GM12878 (cell line): ENCODE measurements at regions not wholly inside any gene's neighbourhood (a gene's known extent, or its start where the extent isn't known, plus 50 kb on each side); places are given as distances from the start of the nearest gene placed in this dataset.

ENCODE experiments used
- BHLHE40 ChIP-seq, 2 experiments: fragments of 450-650 bp in 1 of 2; IDR thresholded peaks; 2 replicates each; pipeline ENCODE4 v1.6.1; 2011 to 2017; ENCODE audit warnings: low read depth in 2 of 2, borderline replicate concordance in 1 of 2, improper control_type of control experiment in 1 of 2, low read length in 1 of 2, mild to moderate bottlenecking in 1 of 2
- CHD2 ChIP-seq: IDR thresholded peaks from 2 replicates; pipeline ENCODE4 v1.6.1; 2011; ENCODE audit warnings: low read depth, low read length, improper control_type of control experiment, borderline replicate concordance
- EP300 ChIP-seq, 2 experiments: fragments of 150-350 bp in 1 of 2; IDR thresholded peaks; 2 replicates each; pipeline ENCODE4 v1.6.1; 2011 to 2012; ENCODE audit warnings: low read depth in 2 of 2, low read length in 2 of 2, borderline replicate concordance in 1 of 2, improper control_type of control experiment in 1 of 2, inconsistent platforms in 1 of 2; ENCODE audit not compliant: control insufficient read depth in 1 of 2
- NR2C2 ChIP-seq: IDR thresholded peaks from 2 replicates; pipeline ENCODE4 v1.6.1; 2011; ENCODE audit warnings: borderline replicate concordance, low read depth; ENCODE audit not compliant: control insufficient read depth, insufficient read length
- NRF1 ChIP-seq: conservative IDR thresholded peaks from 2 replicates; pipeline ENCODE4 v1.6.1; 2011; ENCODE audit warnings: mild to moderate bottlenecking, low read depth, low read length, improper control_type of control experiment
- TCF12 ChIP-seq: IDR thresholded peaks from 2 replicates; pipeline ENCODE4 v1.6.1; 2011; ENCODE audit warnings: low read depth, mild to moderate bottlenecking, low read length
- TF ChIP-seq, protein P1 (sequence below): fragments of 450-650 bp; IDR thresholded peaks from 2 replicates; pipeline ENCODE4 v1.6.1; 2017; ENCODE audit warnings: mild to moderate bottlenecking, moderate library complexity
- TF ChIP-seq, protein P2 (sequence below): fragments of 450-650 bp; IDR thresholded peaks from 2 replicates; pipeline ENCODE4 v1.6.1; 2018; ENCODE audit warnings: mild to moderate bottlenecking, low read depth, moderate library complexity; ENCODE audit not compliant: partially characterized antibody
- TF ChIP-seq, protein P3 (sequence below), 3 experiments: IDR thresholded peaks in 2 of 3; conservative IDR thresholded peaks in 1 of 3; 2 replicates each; pipeline ENCODE4 v1.5.1; 2011; ENCODE audit warnings: low read depth in 3 of 3, low read length in 3 of 3, mild to moderate bottlenecking in 3 of 3, control low read depth in 2 of 3, moderate library complexity in 2 of 3, inconsistent platforms in 1 of 3, mixed read lengths in 1 of 3; ENCODE audit not compliant: control insufficient read depth in 2 of 3, insufficient read depth in 1 of 3; ENCODE audit errors: extremely low read depth in 1 of 3

DNA sequence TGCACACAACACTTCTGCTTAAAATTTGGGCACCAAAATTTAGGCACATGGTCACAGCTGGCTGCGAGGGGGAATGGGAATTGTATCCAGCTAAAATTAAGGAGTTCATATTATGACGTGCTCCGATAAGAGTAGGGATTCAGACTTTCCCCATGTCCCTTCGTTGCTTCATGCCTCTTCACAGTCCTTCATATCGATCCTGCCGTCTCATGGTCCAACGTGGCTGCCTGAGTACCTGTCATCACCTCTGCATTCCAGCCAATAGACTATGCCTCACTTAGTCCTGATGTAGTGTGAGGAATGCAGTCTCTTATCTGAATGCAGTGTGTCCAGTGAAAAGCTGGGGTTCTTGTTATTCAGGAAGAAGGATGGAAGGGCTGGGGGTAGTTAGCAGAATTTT, 108.6 kb downstream of the SIK1 start:
- no peak for TF ChIP-seq EP300 (IDR thresholded peaks at IDR 0.05; ENCODE audit: borderline replicate concordance in 1 of 2, control insufficient read depth in 1 of 2, low read depth in 2 of 2, low read length in 2 of 2)
- TF ChIP-seq, protein P1, sequence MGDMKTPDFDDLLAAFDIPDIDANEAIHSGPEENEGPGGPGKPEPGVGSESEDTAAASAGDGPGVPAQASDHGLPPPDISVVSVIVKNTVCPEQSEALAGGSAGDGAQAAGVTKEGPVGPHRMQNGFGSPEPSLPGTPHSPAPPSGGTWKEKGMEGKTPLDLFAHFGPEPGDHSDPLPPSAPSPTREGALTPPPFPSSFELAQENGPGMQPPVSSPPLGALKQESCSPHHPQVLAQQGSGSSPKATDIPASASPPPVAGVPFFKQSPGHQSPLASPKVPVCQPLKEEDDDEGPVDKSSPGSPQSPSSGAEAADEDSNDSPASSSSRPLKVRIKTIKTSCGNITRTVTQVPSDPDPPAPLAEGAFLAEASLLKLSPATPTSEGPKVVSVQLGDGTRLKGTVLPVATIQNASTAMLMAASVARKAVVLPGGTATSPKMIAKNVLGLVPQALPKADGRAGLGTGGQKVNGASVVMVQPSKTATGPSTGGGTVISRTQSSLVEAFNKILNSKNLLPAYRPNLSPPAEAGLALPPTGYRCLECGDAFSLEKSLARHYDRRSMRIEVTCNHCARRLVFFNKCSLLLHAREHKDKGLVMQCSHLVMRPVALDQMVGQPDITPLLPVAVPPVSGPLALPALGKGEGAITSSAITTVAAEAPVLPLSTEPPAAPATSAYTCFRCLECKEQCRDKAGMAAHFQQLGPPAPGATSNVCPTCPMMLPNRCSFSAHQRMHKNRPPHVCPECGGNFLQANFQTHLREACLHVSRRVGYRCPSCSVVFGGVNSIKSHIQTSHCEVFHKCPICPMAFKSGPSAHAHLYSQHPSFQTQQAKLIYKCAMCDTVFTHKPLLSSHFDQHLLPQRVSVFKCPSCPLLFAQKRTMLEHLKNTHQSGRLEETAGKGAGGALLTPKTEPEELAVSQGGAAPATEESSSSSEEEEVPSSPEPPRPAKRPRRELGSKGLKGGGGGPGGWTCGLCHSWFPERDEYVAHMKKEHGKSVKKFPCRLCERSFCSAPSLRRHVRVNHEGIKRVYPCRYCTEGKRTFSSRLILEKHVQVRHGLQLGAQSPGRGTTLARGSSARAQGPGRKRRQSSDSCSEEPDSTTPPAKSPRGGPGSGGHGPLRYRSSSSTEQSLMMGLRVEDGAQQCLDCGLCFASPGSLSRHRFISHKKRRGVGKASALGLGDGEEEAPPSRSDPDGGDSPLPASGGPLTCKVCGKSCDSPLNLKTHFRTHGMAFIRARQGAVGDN = no peak
- TF ChIP-seq, protein P2, sequence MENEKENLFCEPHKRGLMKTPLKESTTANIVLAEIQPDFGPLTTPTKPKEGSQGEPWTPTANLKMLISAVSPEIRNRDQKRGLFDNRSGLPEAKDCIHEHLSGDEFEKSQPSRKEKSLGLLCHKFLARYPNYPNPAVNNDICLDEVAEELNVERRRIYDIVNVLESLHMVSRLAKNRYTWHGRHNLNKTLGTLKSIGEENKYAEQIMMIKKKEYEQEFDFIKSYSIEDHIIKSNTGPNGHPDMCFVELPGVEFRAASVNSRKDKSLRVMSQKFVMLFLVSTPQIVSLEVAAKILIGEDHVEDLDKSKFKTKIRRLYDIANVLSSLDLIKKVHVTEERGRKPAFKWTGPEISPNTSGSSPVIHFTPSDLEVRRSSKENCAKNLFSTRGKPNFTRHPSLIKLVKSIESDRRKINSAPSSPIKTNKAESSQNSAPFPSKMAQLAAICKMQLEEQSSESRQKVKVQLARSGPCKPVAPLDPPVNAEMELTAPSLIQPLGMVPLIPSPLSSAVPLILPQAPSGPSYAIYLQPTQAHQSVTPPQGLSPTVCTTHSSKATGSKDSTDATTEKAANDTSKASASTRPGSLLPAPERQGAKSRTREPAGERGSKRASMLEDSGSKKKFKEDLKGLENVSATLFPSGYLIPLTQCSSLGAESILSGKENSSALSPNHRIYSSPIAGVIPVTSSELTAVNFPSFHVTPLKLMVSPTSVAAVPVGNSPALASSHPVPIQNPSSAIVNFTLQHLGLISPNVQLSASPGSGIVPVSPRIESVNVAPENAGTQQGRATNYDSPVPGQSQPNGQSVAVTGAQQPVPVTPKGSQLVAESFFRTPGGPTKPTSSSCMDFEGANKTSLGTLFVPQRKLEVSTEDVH = no peak
- no peak for TF ChIP-seq NRF1
- TF ChIP-seq, protein P3, sequence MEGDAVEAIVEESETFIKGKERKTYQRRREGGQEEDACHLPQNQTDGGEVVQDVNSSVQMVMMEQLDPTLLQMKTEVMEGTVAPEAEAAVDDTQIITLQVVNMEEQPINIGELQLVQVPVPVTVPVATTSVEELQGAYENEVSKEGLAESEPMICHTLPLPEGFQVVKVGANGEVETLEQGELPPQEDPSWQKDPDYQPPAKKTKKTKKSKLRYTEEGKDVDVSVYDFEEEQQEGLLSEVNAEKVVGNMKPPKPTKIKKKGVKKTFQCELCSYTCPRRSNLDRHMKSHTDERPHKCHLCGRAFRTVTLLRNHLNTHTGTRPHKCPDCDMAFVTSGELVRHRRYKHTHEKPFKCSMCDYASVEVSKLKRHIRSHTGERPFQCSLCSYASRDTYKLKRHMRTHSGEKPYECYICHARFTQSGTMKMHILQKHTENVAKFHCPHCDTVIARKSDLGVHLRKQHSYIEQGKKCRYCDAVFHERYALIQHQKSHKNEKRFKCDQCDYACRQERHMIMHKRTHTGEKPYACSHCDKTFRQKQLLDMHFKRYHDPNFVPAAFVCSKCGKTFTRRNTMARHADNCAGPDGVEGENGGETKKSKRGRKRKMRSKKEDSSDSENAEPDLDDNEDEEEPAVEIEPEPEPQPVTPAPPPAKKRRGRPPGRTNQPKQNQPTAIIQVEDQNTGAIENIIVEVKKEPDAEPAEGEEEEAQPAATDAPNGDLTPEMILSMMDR (IDR thresholded peaks at IDR 0.05 in 2 of 3, conservative IDR thresholded peaks at IDR 0.05 in 1 of 3; ENCODE audit: control insufficient read depth in 2 of 3, extremely low read depth in 1 of 3, insufficient read depth in 1 of 3, low read depth in 3 of 3, low read length in 3 of 3) = no peak
- TF ChIP-seq CHD2 = no peak
- no peak for TF ChIP-seq TCF12
- no peak for TF ChIP-seq NR2C2
- no peak for TF ChIP-seq BHLHE40 (IDR thresholded peaks at IDR 0.05; ENCODE audit: borderline replicate concordance in 1 of 2, low read depth in 2 of 2, low read length in 1 of 2)
